ENCODE measurements at regions not wholly inside any gene's neighbourhood (a gene's known extent, or its start where the extent isn't known, plus 50 kb on each side); places are given as distances from the start of the nearest gene placed in this dataset.

- TF ChIP-seq CTCF (IDR thresholded peaks at IDR 0.05) (no peak), POLR2A (IDR thresholded peaks at IDR 0.05) (no peak)
Observed at GRCh38 chr3:31384117-31384516, 148.6 kb upstream of the STT3B start.
